ENCODE measurements at regions not wholly inside any gene's neighbourhood (a gene's known extent, or its start where the extent isn't known, plus 50 kb on each side); places are given as distances from the start of the nearest gene placed in this dataset.

DNA sequence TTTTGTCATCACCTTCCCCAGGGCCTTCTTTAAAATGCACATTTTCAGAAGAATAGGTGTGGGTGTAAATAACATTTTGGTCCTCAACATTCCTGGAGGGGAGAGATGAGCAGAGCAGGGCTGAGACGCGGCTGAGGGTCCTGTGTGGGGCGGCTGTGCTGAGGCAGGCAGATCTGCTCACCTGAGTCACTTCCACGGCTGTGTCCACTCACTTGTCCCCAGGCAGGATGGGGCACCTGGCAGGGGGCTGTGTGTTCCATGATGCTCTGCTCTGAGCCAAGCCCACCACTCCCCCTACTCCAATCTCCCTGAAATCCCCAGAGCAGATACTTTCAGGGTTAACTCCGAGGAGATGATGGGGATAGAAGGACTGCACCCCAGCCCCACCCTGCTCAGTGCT is 93.8 kb downstream of the GLRX3 start:
- FAIRE-seq: no peak

DNA sequence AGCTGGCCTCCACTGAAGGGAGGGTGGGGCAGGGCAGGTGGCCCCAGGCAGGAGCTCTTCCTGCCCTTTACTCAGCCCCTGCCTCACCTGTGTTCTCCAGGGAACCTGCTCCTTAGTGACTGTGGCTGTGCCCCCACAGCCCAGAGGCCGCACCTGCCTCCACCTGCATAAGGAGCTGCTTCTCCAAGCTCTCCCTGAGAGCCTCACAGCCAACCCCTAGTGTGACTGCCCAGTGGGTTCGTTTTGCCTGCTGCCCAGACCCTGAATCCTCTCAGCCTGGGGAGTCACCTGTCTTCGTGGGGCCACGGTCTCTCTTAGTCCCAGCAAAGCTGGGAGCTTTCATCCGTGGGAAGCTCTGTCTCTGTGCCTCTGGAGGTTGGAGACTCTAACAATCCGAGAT is 94.4 kb downstream of the GLRX3 start:
- no peak for FAIRE-seq

DNA sequence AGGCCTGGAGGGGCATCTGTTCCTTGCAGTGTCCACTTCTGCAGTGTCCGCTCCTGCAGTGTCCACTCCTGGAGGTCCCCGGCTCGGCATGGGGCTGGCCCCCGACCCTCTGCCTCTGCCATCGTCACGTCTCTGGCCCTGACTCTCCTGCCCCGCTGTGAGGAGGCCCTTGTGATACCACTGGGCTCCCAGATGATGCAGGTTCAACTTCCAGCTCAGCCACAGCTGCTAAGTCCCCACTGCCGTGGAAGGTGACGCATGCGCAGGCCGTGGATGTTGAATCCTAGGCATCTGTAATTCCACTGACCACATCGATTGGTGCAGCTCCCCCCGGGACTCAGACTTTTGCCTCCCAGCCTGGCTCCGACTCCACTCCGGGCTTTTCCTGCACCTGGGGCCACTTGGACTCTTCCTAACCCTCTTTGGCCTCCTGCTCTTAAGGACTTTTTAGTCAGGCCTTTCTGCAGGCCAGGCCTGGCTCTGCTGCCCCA is 95.1 kb downstream of the GLRX3 start:
- no peak for FAIRE-seq

GRCh38 chr10:130232166-130233034 is 96.2 kb downstream of the GLRX3 start:
- no peak for FAIRE-seq

GRCh38 chr10:130233035-130233360 is 96.8 kb downstream of the GLRX3 start:
- no peak for FAIRE-seq

GRCh38 chr10:130233426-130233825 is 97.2 kb downstream of the GLRX3 start:
- no peak for FAIRE-seq

DNA sequence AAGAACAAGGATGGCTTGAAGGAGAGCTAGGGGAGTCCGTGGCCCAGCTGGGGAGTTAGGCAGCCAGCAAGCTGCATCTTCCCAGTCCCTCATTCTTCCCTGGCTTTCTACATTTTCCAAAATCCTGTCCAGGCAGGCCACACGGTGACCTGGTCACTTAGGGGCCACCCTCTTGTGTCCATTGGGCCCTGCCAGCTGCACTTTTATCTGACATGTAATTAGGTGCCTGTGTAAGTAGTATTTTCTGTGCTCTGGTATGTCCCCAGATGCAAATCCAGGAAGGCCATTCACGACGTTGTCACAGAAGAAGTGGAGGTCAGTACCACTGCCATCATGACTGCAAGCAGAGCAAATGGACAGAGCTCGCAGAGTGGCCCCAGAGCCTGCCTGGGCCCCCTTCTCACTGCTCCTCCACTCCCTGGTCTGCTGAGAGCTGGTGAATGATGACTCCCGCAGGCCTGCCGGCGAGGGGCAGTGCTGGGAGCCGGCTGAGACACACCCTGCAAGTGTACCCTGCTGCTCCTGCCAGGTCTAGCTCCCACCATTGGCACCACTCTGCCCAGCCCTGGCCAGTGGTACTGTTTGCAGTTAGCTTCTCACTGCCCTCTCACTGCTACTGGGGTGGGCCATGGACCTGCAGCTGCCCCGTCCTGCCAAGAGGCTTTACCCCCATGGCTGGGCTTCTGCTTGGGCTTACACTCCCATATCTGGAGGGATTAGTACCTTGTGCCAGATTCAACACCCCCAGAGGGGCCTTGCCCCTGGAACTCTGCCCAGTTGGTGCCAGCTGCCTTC is 98.2 kb downstream of the GLRX3 start:
- FAIRE-seq: no peak

DNA sequence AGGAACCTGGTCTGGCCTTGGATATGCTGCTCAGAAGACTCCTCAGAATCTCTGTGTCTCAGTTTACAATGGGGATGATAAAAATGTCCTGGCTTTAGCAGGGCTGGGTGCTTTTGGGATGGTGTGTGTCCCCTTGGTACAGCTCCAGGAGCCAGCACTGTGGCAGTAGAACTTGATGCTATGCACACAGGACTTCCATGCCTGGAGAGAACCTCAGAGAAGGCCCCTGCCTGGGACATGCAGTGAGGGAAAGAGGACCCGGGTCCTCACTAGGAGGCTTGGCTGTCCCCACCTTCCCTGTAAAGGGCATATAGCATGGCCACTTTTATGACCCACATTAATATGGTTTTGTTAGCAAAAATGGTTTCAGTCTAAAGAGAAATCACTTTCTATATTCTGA is 100.5 kb downstream of the GLRX3 start:
- no peak for FAIRE-seq

DNA sequence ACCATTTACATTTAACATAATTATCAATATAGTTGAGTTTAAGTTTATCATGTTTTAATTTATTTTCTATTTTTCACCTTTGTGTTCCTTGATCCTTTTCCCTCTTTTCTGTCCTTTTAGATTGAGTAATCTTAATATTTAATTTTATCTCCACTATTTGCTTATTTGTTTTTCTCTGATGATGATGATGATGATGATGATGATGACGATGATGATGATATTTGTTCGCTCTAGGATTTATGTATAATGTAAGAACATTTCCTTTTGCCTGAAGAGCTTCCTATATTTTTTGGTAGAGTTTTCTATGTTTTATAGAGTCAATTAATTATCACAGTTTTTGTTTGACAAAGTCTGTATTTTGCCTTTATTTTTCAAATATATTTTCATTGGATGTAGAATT is 104.2 kb downstream of the GLRX3 start:
- FAIRE-seq: no peak

- no peak for FAIRE-seq
Measured at GRCh38 chr10:130242513-130242912, 106.3 kb downstream of the GLRX3 start.

DNA sequence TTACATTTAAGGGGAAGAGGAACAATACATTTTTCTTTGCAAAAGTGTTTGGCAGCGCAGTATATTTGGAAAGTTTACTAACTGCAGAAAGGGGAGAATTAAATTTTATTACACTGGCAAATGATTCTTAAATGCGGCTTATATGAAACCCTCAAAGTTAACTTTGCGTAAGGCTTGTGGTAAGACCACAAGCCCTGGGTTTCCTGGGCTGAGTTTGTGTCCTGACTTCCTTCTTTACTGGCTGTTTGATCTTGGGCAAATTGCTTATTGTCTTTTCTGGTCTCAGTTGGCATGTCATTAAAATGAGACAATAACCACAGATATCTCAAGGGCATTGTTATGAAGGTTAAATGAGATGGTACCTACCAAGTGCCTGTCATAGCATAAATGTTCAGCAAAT is 106.8 kb downstream of the GLRX3 start:
- FAIRE-seq: no peak

- no peak for FAIRE-seq
Measured at GRCh38 chr10:130244031-130244927, 108.1 kb downstream of the GLRX3 start.

DNA sequence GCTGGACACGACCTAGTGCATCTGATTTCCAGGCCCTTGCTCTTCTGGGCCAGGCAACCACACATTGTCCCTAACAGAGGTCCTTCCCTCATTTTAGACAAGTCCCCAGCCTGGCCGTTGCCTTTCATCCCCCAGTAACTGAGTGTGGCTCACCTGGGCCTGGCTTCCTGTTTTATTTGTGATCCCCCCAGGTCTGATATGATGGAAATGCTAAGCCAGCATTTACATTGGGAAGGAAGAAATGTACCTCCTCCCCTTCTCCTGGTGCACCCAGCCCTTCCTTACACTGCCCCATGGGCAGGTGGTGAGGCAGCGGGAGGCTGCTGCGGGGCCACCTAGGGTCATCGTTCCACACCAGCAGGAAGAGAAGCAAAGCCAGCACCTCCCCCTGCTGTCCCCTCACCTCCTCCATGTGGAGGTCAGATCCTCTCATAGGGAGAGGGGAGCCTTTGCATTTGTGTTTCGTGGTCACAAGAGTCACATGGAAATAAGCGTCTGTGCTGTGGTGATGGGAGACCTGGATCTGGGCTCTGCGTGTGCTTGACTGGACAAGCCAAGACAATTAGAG is 108.8 kb downstream of the GLRX3 start:
- no peak for FAIRE-seq

DNA sequence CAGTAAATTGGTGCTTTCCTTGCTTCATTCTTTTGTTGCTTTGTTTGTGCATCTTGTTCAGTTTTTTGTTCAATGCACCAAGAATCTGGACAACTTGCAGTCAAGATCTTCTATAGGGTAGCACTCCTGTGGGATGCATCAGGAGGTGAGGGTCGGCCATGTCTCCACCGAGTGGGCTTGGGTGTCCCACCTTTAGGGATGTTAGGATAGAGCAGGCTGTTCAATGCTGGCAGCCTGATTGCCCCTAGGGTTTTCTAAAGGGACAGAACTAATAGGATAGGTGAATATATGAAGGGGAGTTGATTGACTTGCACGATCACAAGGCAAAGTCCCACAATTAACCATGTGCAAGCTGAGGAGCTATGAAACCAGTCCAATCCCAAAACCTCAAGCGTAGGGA is 109.9 kb downstream of the GLRX3 start:
- FAIRE-seq: no peak

DNA sequence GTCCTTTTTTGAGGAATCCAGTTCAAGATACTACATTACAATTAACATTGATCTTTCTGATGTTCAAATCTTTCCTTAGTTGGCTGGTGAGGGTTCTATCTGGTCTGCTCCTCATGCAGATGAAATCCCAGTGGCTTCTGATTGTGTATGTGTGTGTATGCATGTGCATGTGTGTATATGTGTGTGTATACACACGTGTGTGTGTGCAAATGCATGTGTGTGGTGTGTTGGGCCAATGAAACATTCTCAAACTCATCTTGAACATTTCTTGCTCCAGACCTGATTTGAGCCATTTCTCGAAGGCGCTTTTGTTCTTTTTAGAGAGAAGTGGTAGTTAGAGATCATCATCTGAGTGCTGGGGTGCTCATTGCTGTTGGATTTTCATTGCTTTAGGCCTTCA is 113.9 kb downstream of the GLRX3 start:
- no peak for FAIRE-seq

DNA sequence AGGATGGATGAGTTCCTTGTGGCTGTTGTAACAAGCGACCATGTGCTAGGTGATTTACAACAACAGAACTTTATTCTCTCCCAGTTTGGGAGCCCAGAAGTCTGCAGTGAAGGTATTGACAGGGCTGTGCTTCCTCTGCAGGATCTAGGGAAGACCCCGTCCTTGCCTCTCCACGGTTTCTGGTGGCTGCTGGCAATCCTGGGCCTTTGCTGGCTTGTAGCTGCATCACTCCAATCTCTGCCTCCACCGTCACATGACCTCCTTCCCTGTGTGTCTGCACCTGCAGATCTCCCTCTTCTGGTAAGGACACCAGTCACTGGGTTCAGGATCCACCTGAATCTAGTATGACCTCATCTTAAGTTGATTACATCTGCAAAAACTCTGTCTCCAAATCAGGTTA is 115.6 kb downstream of the GLRX3 start:
- FAIRE-seq: no peak

GRCh38 chr10:130254243-130254642 is 118.1 kb downstream of the GLRX3 start:
- FAIRE-seq: no peak

DNA sequence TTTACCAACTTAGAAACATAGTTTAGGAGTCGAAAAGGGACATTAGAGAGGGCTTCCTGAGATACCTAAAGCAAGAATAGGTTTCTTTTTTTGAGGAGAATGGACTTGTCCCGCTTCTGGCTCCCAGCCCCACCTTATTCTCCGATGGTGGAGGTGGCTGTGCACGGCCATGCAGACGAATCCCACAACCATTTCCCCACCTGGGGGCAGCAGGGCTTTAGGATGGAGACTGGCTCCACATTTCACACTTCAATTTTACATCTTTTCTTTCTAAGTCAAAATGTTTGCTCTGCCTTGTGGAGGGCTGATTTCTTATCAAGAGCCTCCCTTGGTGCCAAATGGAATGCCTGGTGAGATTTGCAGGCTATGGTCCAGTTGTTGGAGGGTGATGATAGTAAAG is 118.5 kb downstream of the GLRX3 start:
- FAIRE-seq: no peak

DNA sequence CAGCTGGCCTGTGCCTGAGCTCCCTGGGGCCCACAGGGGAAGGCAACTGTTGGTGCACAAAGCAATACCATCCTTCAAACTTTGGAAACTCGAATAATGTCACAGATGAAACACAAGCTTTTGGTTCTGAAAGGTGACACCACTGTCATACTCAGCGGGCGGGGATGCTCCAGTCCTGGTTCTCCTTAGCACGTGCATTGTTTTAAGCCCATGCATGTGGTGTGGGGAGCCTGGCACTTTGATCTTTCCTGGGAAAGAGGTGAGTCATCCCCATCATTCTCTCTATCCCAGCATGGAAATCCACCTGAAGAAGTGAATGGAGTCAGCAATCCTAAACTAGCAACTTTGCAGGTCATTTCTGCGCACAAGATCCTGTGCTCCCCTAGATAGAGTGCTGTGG is 119.6 kb downstream of the GLRX3 start:
- no peak for FAIRE-seq

DNA sequence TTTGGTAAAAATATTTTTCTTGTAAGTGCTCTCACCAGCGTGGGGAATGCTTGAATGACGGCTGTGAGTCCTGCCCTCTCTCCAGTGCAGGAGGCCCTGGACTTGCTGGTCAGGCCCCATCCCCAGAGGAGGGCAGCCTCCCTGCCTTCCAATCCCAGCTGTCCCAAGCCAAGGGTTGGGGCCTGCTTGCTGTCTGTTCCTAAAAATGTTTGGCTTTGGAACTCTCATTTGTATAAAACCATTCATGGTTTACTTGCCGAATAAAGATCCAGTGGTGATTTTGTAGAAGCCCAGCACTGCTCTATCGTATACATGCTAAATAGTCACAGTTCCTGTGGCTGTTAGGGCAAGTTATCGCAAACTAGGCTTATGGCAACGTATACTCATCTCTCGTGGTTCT is 121.7 kb downstream of the GLRX3 start:
- no peak for FAIRE-seq

DNA sequence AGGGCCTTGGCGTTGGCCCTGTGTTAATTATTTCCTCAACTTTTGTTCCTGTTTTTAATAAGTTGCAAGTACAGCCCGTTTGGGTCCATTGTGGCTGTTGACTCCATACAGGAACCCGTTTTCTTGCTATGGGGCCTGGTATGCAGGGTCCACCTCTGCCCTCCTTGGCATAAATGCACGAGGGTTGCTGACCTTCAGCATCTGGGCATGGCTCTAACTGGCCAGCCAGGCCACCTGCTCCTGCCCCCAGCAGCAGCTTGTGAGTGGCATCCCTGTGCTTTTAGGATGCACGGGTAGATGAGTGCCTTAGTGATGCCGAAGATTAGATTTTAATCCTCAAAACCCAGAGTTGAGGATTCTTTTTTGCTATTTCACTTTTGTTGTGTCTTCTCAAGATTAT is 123.2 kb downstream of the GLRX3 start:
- no peak for FAIRE-seq

- no peak for FAIRE-seq
Measured at GRCh38 chr10:130261306-130261705, 125.1 kb downstream of the GLRX3 start.

- no peak for FAIRE-seq
Measured at GRCh38 chr10:130261766-130262165, 125.6 kb downstream of the GLRX3 start.
